Common myeloid progenitor, CD34-positive (primary cell): ENCODE measurements at regions not wholly inside any gene's neighbourhood (a gene's known extent, or its start where the extent isn't known, plus 50 kb on each side); places are given as distances from the start of the nearest gene placed in this dataset.

Experiments used
- CTCF ChIA-PET: fragments of 350-600 bp; sonication (Branson Sonifier 250); formaldehyde crosslinking; loops from one replicate; lab custom pipeline; 2021; ENCODE audit warnings: antibody characterized with exemption; lab: Charles Lee
- POLR2A ChIA-PET: fragments of 350-600 bp; sonication (Branson Sonifier 250); formaldehyde crosslinking; loops from one replicate; lab custom pipeline; 2021; ENCODE audit warnings: antibody characterized with exemption; lab: Charles Lee
- DNase-seq, 3 donors: peaks; one replicate each; pipeline versions ENCODE4 v3.0.0 to v3.0.0-alpha.2; 2013
- H3K27ac ChIP-seq, 2 experiments: 1 replicate in 1 of 2; 2 replicates in 1 of 2; pipeline ENCODE4 v1.7.0; 2013; ENCODE audit warnings: inconsistent platforms in 2 of 2, low read length in 2 of 2, mild to moderate bottlenecking in 2 of 2, low read depth in 1 of 2, moderate library complexity in 1 of 2; ENCODE audit not compliant: severe bottlenecking in 2 of 2, insufficient read depth in 1 of 2, poor library complexity in 1 of 2
- H3K27me3 ChIP-seq, 5 experiments: replicated peaks in 2 of 5; 1 replicate in 3 of 5; 2 replicates in 2 of 5; pipeline versions ENCODE4 v1.6.1 to v1.7.0; 2013; ENCODE audit warnings: low read length in 4 of 5, mild to moderate bottlenecking in 2 of 5, moderate library complexity in 2 of 5, inconsistent platforms in 1 of 5; ENCODE audit not compliant: insufficient read depth in 5 of 5, control insufficient read depth in 4 of 5
- H3K36me3 ChIP-seq, 4 experiments: 1 replicate in 2 of 4; 2 replicates in 2 of 4; pipeline versions ENCODE4 v1.6.1 to v1.7.0; 2013; ENCODE audit warnings: low read length in 3 of 4, control low read depth in 1 of 4, mild to moderate bottlenecking in 1 of 4; ENCODE audit not compliant: control insufficient read depth in 4 of 4, insufficient read depth in 4 of 4
- H3K4me1 ChIP-seq, 4 experiments: 1 replicate in 3 of 4; 2 replicates in 1 of 4; pipeline versions ENCODE4 v1.6.1 to v1.7.1; 2013; ENCODE audit warnings: low read length in 3 of 4, mild to moderate bottlenecking in 3 of 4, control low read depth in 1 of 4, inconsistent platforms in 1 of 4, moderate library complexity in 1 of 4; ENCODE audit not compliant: control insufficient read depth in 4 of 4, insufficient read depth in 4 of 4; ENCODE audit errors: control extremely low read depth in 1 of 4
- H3K4me3 ChIP-seq, 7 experiments: 1 replicate in 4 of 7; 2 replicates in 3 of 7; pipeline versions ENCODE4 v1.5.1 to v1.7.0; 2013; ENCODE audit warnings: mild to moderate bottlenecking in 7 of 7, low read length in 6 of 7, moderate library complexity in 6 of 7, inconsistent platforms in 2 of 7, low read depth in 2 of 7, control low read depth in 1 of 7; ENCODE audit not compliant: insufficient read depth in 4 of 7, control insufficient read depth in 1 of 7; ENCODE audit errors: extremely low read depth in 1 of 7
- H3K9me3 ChIP-seq, 5 experiments: 1 replicate in 4 of 5; 2 replicates in 1 of 5; pipeline versions ENCODE4 v1.6.1 to v1.7.1; 2013; ENCODE audit warnings: low read length in 4 of 5, mild to moderate bottlenecking in 2 of 5, inconsistent platforms in 1 of 5, low read depth in 1 of 5, moderate library complexity in 1 of 5; ENCODE audit not compliant: control insufficient read depth in 4 of 5, insufficient read depth in 2 of 5; ENCODE audit errors: control extremely low read depth in 1 of 5
- WGBS: methylation state at CpG from one replicate; pipeline ENCODE4 v1.1.5; 2013; ENCODE audit not compliant: insufficient coverage; 5-methylcytosine and 5-hydroxymethylcytosine counted together

GRCh38 chr22:49632199-49633009, 195.3 kb downstream of the BRD1 start:
- Histone ChIP-seq H3K27me3 (no peaks in the 10 kb centered on the region), H3K36me3 (peaks cover 0 to 18% (median 7%) of the 10 kb centered on the region in 4 experiments), H3K9me3 (no peaks in the 10 kb centered on the region), H3K4me3 (peak overlapping the region in 3 of 7 experiments; percentile 18 to 50 (median 50)), H3K4me1 (peaks cover 0 to 21% (median 7%) of the 10 kb centered on the region in 4 experiments), H3K27ac (no peak overlapping the region)
- 28% methylated on average over 47 of the region's 51 CpGs for WGBS
- ChIA-PET CTCF (interaction anchor here (0.9 to 1.5 kb wide), 3 partner anchors 10 to 25 kb away, joined by 3 to 4 read pairs (median 4); no protein-coding TSS in a partner anchor), POLR2A (no interaction called here)
- peak; percentile 50 to 72 (median 66) for DNase-seq

- CTCF ChIA-PET = interaction anchor here (1.1 to 1.5 kb wide), 3 partner anchors 11 to 325 kb away, joined by 3 to 4 read pairs (median 4); no protein-coding TSS in a partner anchor
- H3K4me3 ChIP-seq = no peak overlapping the region
- WGBS = 97% methylated on average over 15 of the region's 17 CpGs
Measured at GRCh38 chr22:49630448-49630946, 197.2 kb downstream of the BRD1 start.

GRCh38 chr22:49629586-49630447, 197.9 kb downstream of the BRD1 start:
- Histone ChIP-seq H3K4me3 (no peak overlapping the region), H3K27me3 (no peaks in the 10 kb centered on the region), H3K36me3 (peaks cover 0 to 16% (median 5%) of the 10 kb centered on the region in 4 experiments), H3K4me1 (peaks cover 0 to 19% (median 6%) of the 10 kb centered on the region in 4 experiments), H3K9me3 (no peaks in the 10 kb centered on the region), H3K27ac (no peak overlapping the region)
- ChIA-PET CTCF (interaction anchor here (1.1 to 1.5 kb wide), 3 partner anchors 10 to 324 kb away, joined by 3 to 4 read pairs (median 4); no protein-coding TSS in a partner anchor), POLR2A (no interaction called here)
- no peak for DNase-seq
- WGBS = 94% methylated on average over 16 of the region's 16 CpGs

More at GRCh38 chr22:49630448-49630946, 197.2 kb downstream of the BRD1 start:
- Histone ChIP-seq H3K4me1 (peaks cover 0 to 21% (median 7%) of the 10 kb centered on the region in 4 experiments), H3K27ac (no peak overlapping the region), H3K36me3 (peaks cover 0 to 16% (median 5%) of the 10 kb centered on the region in 4 experiments), H3K9me3 (no peaks in the 10 kb centered on the region), H3K27me3 (no peaks in the 10 kb centered on the region)
- DNase-seq = no peak
- POLR2A ChIA-PET = no interaction called here

- peaks cover 0 to 17% (median 6%) of the 10 kb centered on the region in 4 experiments for H3K4me1 ChIP-seq
- 95% methylated on average over 7 of the region's 8 CpGs for WGBS
- no peaks in the 10 kb centered on the region for H3K27me3 ChIP-seq
- no peaks in the 10 kb centered on the region for H3K9me3 ChIP-seq
- DNase-seq = no peak
- no peak overlapping the region for H3K27ac ChIP-seq
- no peak overlapping the region for H3K4me3 ChIP-seq
- ChIA-PET POLR2A (no interaction called here), CTCF (no interaction called here)
- H3K36me3 ChIP-seq = peaks cover 0 to 18% (median 10%) of the 10 kb centered on the region in 4 experiments
Measured at GRCh38 chr22:49629261-49629570, 198.5 kb downstream of the BRD1 start.

GRCh38 chr22:49628391-49629260, 199.0 kb downstream of the BRD1 start:
- Histone ChIP-seq H3K27ac (no peak overlapping the region), H3K9me3 (no peaks in the 10 kb centered on the region), H3K4me3 (no peak overlapping the region), H3K27me3 (no peaks in the 10 kb centered on the region), H3K4me1 (peaks cover 0 to 13% (median 6%) of the 10 kb centered on the region in 4 experiments), H3K36me3 (peaks cover 0 to 20% (median 10%) of the 10 kb centered on the region in 4 experiments)
- no peak for DNase-seq
- WGBS = 91% methylated on average over 26 of the region's 27 CpGs
- POLR2A ChIA-PET = no interaction called here
- CTCF ChIA-PET = no interaction called here
